WTC11 (cell line): ENCODE measurements at regions not wholly inside any gene's neighbourhood (a gene's known extent, or its start where the extent isn't known, plus 50 kb on each side); places are given as distances from the start of the nearest gene placed in this dataset.

Experiments
- ATAC-seq: fragments of 200-7000 bp; cut with Tn5 transposase; 2 replicates; pipeline ENCODE4 v1.10.0; 2021; ENCODE audit warnings: mild to moderate bottlenecking, moderate library complexity
- CTCF ChIA-PET: fragments of 300-600 bp; sonication (Branson Sonifier 250); formaldehyde crosslinking; loops from one replicate; lab custom pipeline; 2021; ENCODE audit warnings: antibody characterized with exemption; lab: Charles Lee
- POLR2A ChIA-PET: fragments of 350-600 bp; sonication (Branson Sonifier 250); formaldehyde crosslinking; loops from one replicate; lab custom pipeline; 2021; ENCODE audit warnings: antibody characterized with exemption; lab: Charles Lee
- DNase-seq: peaks from one replicate; pipeline ENCODE4 v3.0.0; 2021; ENCODE audit warnings: low spot score
- H3K27ac Mint-ChIP-seq: 2 replicates; pipeline ENCODE4 v1.8.0; 2021; ENCODE audit warnings: mixed read lengths
- H3K27me3 Mint-ChIP-seq: 2 replicates; pipeline ENCODE4 v1.8.0; 2021; ENCODE audit warnings: low read depth, mild to moderate bottlenecking, moderate library complexity, mixed read lengths
- H3K36me3 Mint-ChIP-seq: 2 replicates; pipeline ENCODE4 v1.8.0; 2021; ENCODE audit warnings: mixed read lengths
- H3K4me1 Mint-ChIP-seq: 2 replicates; pipeline ENCODE4 v1.8.0; 2022; ENCODE audit warnings: mixed read lengths
- H3K4me3 Mint-ChIP-seq: 2 replicates; pipeline ENCODE4 v1.8.0; 2021; ENCODE audit warnings: mild to moderate bottlenecking, moderate library complexity, mixed read lengths
- H3K9me3 Mint-ChIP-seq: 2 replicates; pipeline ENCODE4 v1.8.0; 2021; ENCODE audit warnings: mixed read lengths
- AR ChIP-seq: fragments of 250-450 bp; sonication (Bioruptor Pico); IDR thresholded peaks from 2 replicates; pipeline ENCODE4 v1.9.0; 2021; ENCODE audit warnings: mild to moderate bottlenecking
- CREB1 ChIP-seq: sonication (generic); formaldehyde crosslinking; IDR thresholded peaks from 2 replicates; pipeline ENCODE4 v1.8.0; 2023; ENCODE audit warnings: mild to moderate bottlenecking, missing genetic modification reagents
- EMX1 ChIP-seq: fragments of 250-450 bp; sonication (Bioruptor Pico); IDR thresholded peaks from 2 replicates; pipeline ENCODE4 v1.8.0; 2021; ENCODE audit warnings: mild to moderate bottlenecking
- JUN ChIP-seq: sonication (generic); formaldehyde crosslinking; IDR thresholded peaks from 2 replicates; pipeline ENCODE4 v1.8.0; 2023; ENCODE audit warnings: mild to moderate bottlenecking, missing genetic modification reagents
- MLX ChIP-seq: sonication (generic); formaldehyde crosslinking; IDR thresholded peaks from 2 replicates; pipeline ENCODE4 v1.8.1; 2023; ENCODE audit warnings: mild to moderate bottlenecking, missing genetic modification reagents, moderate library complexity
- NFATC4 ChIP-seq: fragments of 250-450 bp; sonication (Bioruptor Pico); IDR thresholded peaks from 2 replicates; pipeline ENCODE4 v1.9.0; 2021; ENCODE audit warnings: mild to moderate bottlenecking
- NR1H2 ChIP-seq: sonication (generic); formaldehyde crosslinking; IDR thresholded peaks from 2 replicates; pipeline ENCODE4 v1.9.0; 2021; ENCODE audit warnings: mild to moderate bottlenecking, moderate library complexity, missing genetic modification reagents
- NR2C2 ChIP-seq: sonication (generic); formaldehyde crosslinking; IDR thresholded peaks from 2 replicates; pipeline ENCODE4 v1.8.0; 2022; ENCODE audit warnings: mild to moderate bottlenecking, missing genetic modification reagents
- RELA ChIP-seq: sonication (generic); formaldehyde crosslinking; IDR thresholded peaks from 2 replicates; pipeline ENCODE4 v1.8.1; 2022; ENCODE audit warnings: missing genetic modification reagents, mild to moderate bottlenecking, borderline replicate concordance
- RORB ChIP-seq: fragments of 250-450 bp; sonication (Bioruptor Pico); IDR thresholded peaks from 2 replicates; pipeline ENCODE4 v1.9.0; 2021; ENCODE audit warnings: mild to moderate bottlenecking
- TP53 ChIP-seq: sonication (generic); formaldehyde crosslinking; IDR thresholded peaks from 2 replicates; pipeline ENCODE4 v1.8.1; 2023; ENCODE audit warnings: mild to moderate bottlenecking, missing genetic modification reagents
- ZNF138 ChIP-seq: sonication (generic); formaldehyde crosslinking; conservative IDR thresholded peaks from 2 replicates; pipeline ENCODE4 v1.8.1; 2022; ENCODE audit warnings: mild to moderate bottlenecking, moderate library complexity, missing genetic modification reagents
- ZNF425 ChIP-seq: fragments of 250-450 bp; sonication (Bioruptor Pico); conservative IDR thresholded peaks from 2 replicates; pipeline ENCODE4 v1.9.0; 2021; ENCODE audit warnings: mild to moderate bottlenecking
- ZNF512 ChIP-seq: sonication (generic); formaldehyde crosslinking; IDR thresholded peaks from 2 replicates; pipeline ENCODE4 v1.8.1; 2022; ENCODE audit warnings: missing genetic modification reagents, borderline replicate concordance
- TF ChIP-seq, protein P1 (sequence below): sonication (generic); formaldehyde crosslinking; IDR thresholded peaks from 2 replicates; pipeline ENCODE4 v1.8.0; 2022; ENCODE audit warnings: missing genetic modification reagents

GRCh38 chr4:18248611-18249010 lies 227.1 kb upstream of the LCORL start (continued):
- TF ChIP-seq NR1H2 (CRISPR knock-in tag): no peak

- POLR2A ChIA-PET: no interaction called here
Measured at GRCh38 chr4:18247189-18247588, 225.6 kb upstream of the LCORL start.

DNA sequence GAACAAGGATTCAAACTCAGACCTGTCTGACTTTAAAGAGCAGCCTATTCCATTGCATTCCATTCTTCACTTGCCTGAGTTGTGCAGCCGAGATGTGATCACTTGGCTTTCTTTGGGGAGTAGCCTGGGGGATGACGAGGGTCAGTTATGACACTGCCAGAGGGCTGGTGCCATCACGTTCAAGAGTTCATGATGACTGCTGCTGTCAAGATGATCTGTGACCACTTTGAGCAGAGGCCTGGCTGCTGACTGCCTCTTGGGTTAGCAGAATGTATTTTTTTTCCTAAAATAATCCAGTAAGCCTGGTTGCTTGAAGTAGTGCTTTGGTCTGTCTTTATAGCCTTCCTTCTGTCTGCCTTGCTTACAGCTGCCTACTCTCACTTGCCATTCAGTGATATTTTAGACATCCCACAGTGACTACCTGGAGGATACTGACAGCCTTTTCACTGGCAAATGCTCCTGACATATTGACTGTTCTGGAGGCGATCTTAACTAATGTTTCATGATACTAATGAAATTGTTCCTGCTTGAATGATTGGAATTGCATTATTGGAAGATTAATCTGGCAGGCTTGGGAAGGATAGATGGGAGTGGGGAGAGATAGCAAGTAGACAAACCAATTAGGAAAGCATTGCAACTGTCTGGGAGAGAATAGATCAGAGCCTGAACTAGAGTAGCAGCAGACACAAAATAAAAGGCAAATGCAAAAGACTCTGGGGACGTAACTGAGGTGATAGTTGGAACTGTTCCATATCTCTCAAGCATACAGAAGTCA lies 221.6 kb upstream of the LCORL start:
- DNase-seq (no peak), ATAC-seq (no peak)
- no peaks in the 10 kb centered on the region for H3K27me3 Mint-ChIP-seq
- no peak overlapping the region for H3K27ac Mint-ChIP-seq
- H3K9me3 Mint-ChIP-seq: peaks cover 5% of the 10 kb centered on the region; the same call in 1 of the 2 replicates
- no peak overlapping the region for H3K4me3 Mint-ChIP-seq
- POLR2A ChIA-PET: no interaction called here
- CTCF ChIA-PET: no interaction called here
- H3K4me1 Mint-ChIP-seq: no peaks in the 10 kb centered on the region
- no peaks in the 10 kb centered on the region for H3K36me3 Mint-ChIP-seq
- TF ChIP-seq MLX (no peak), ZNF138 (no peak), NR2C2 (no peak), JUN (no peak), CREB1 (CRISPR knock-in tag) (no peak), RELA (CRISPR knock-in tag) (no peak), TP53 (no peak), NFATC4 (CRISPR knock-in tag) (no peak)
- TF ChIP-seq, protein P1, sequence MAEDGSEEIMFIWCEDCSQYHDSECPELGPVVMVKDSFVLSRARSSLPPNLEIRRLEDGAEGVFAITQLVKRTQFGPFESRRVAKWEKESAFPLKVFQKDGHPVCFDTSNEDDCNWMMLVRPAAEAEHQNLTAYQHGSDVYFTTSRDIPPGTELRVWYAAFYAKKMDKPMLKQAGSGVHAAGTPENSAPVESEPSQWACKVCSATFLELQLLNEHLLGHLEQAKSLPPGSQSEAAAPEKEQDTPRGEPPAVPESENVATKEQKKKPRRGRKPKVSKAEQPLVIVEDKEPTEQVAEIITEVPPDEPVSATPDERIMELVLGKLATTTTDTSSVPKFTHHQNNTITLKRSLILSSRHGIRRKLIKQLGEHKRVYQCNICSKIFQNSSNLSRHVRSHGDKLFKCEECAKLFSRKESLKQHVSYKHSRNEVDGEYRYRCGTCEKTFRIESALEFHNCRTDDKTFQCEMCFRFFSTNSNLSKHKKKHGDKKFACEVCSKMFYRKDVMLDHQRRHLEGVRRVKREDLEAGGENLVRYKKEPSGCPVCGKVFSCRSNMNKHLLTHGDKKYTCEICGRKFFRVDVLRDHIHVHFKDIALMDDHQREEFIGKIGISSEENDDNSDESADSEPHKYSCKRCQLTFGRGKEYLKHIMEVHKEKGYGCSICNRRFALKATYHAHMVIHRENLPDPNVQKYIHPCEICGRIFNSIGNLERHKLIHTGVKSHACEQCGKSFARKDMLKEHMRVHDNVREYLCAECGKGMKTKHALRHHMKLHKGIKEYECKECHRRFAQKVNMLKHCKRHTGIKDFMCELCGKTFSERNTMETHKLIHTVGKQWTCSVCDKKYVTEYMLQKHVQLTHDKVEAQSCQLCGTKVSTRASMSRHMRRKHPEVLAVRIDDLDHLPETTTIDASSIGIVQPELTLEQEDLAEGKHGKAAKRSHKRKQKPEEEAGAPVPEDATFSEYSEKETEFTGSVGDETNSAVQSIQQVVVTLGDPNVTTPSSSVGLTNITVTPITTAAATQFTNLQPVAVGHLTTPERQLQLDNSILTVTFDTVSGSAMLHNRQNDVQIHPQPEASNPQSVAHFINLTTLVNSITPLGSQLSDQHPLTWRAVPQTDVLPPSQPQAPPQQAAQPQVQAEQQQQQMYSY (CRISPR knock-in tag): no peak

More at GRCh38 chr4:18247189-18247588, 225.6 kb upstream of the LCORL start:
- ATAC-seq: no peak
- Mint-ChIP-seq H3K9me3 (peaks cover 5% of the 10 kb centered on the region; the same call in 1 of the 2 replicates), H3K27me3 (no peaks in the 10 kb centered on the region; the same call in 1 of the 2 replicates), H3K4me1 (no peaks in the 10 kb centered on the region), H3K4me3 (no peak overlapping the region), H3K36me3 (no peaks in the 10 kb centered on the region), H3K27ac (no peak overlapping the region)
- CTCF ChIA-PET: no interaction called here
- TF ChIP-seq RORB (CRISPR knock-in tag) (no peak), EMX1 (CRISPR knock-in tag) (no peak), NR2C2 (no peak), ZNF425 (CRISPR knock-in tag) (no peak), CREB1 (CRISPR knock-in tag) (no peak), AR (CRISPR knock-in tag) (no peak), ZNF512 (no peak)
- no peak for DNase-seq
